DMS 273 (cell line): ENCODE measurements at regions not wholly inside any gene's neighbourhood (a gene's known extent, or its start where the extent isn't known, plus 50 kb on each side); places are given as distances from the start of the nearest gene placed in this dataset.
"Not testable (repeated sequence)": the region's sequence is repeated elsewhere in the genome, so short reads cannot be mapped to it uniquely, and the experiment has no call there.

Experiments
- DNase-seq: peaks from one replicate; lab custom pipeline; 2025; ENCODE audit not compliant: unreplicated experiment; lab: John Stamatoyannopoulos, UW

GRCh38 chr2:36302911-36303310 is 52.7 kb upstream of the CRIM1 start:
- DNase-seq = no peak

GRCh38 chr2:36301843-36302242 is 53.7 kb upstream of the CRIM1 start:
- DNase-seq = no peak

- DNase-seq = no peak
Measured at GRCh38 chr2:36300697-36301096, 54.9 kb upstream of the CRIM1 start.

GRCh38 chr2:36296798-36297197 is 58.8 kb upstream of the CRIM1 start:
- DNase-seq = no peak

- no peak for DNase-seq
Measured at GRCh38 chr2:36294316-36294721, 61.3 kb upstream of the CRIM1 start.

- no peak for DNase-seq
Measured at GRCh38 chr2:36290306-36290856, 65.2 kb upstream of the CRIM1 start.

GRCh38 chr2:36289731-36290130 is 65.8 kb upstream of the CRIM1 start:
- no peak for DNase-seq

GRCh38 chr2:36287363-36288275 is 68.0 kb upstream of the CRIM1 start:
- no peak for DNase-seq

GRCh38 chr2:36279506-36279905 is 76.1 kb upstream of the CRIM1 start:
- DNase-seq = not testable (repeated sequence)

- no peak for DNase-seq
Measured at GRCh38 chr2:36277881-36278523, 77.6 kb upstream of the CRIM1 start.

- DNase-seq = no peak
Measured at GRCh38 chr2:36277146-36277808, 78.3 kb upstream of the CRIM1 start.

GRCh38 chr2:36271266-36271665 is 84.3 kb upstream of the CRIM1 start:
- DNase-seq = no peak

GRCh38 chr2:36270758-36271157 is 84.8 kb upstream of the CRIM1 start:
- no peak for DNase-seq

GRCh38 chr2:36267194-36267593 is 88.4 kb upstream of the CRIM1 start:
- DNase-seq = no peak

- no peak for DNase-seq
Measured at GRCh38 chr2:36266536-36267121, 88.9 kb upstream of the CRIM1 start.

GRCh38 chr2:36262581-36262980 is 93.0 kb upstream of the CRIM1 start:
- DNase-seq = no peak

GRCh38 chr2:36255863-36256262 is 99.7 kb upstream of the CRIM1 start:
- DNase-seq = no peak

GRCh38 chr2:36253086-36253485 is 102.5 kb upstream of the CRIM1 start:
- DNase-seq = no peak

- no peak for DNase-seq
Measured at GRCh38 chr2:36246320-36246990, 109.1 kb upstream of the CRIM1 start.

- no peak for DNase-seq
Measured at GRCh38 chr2:36245651-36246050, 109.9 kb upstream of the CRIM1 start.

- DNase-seq = no peak
Measured at GRCh38 chr2:36238106-36238505, 117.5 kb upstream of the CRIM1 start.
